Spleen (tissue), 11 donors: ENCODE measurements at regions not wholly inside any gene's neighbourhood (a gene's known extent, or its start where the extent isn't known, plus 50 kb on each side); places are given as distances from the start of the nearest gene placed in this dataset.

Experiments used
- DNase-seq: peaks from one replicate; pipeline ENCODE4 v3.0.0-alpha.2; 2020
- H3K27ac ChIP-seq, 8 donors: fragments of 200-600 bp; sonication (generic) in 7 of 8; 1 replicate in 4 of 8; 2 replicates in 4 of 8; pipeline versions ENCODE4 v1.5.0 to v1.8.0; 2016 to 2021; ENCODE audit warnings: inconsistent platforms in 4 of 8, mild to moderate bottlenecking in 4 of 8, moderate library complexity in 1 of 8
- H3K27me3 ChIP-seq, 7 donors: fragments of 200-600 bp; sonication (generic) in 6 of 7; replicated peaks in 1 of 7; 1 replicate in 4 of 7; 2 replicates in 3 of 7; pipeline versions ENCODE4 v1.5.0 to v1.8.0; 2016 to 2021; ENCODE audit warnings: inconsistent platforms in 3 of 7, mild to moderate bottlenecking in 1 of 7
- H3K36me3 ChIP-seq, 6 donors: fragments of 200-600 bp; sonication (generic) in 5 of 6; 1 replicate in 4 of 6; 2 replicates in 2 of 6; pipeline versions ENCODE4 v1.5.0 to v1.8.0; 2016 to 2021; ENCODE audit warnings: inconsistent platforms in 2 of 6
- H3K4me1 ChIP-seq, 6 donors: fragments of 200-600 bp; sonication (generic) in 5 of 6; 1 replicate in 3 of 6; 2 replicates in 3 of 6; pipeline versions ENCODE4 v1.5.0 to v1.8.0; 2016 to 2021; ENCODE audit warnings: inconsistent platforms in 3 of 6
- H3K4me3 ChIP-seq, 8 donors: fragments of 200-600 bp; sonication (generic) in 7 of 8; 1 replicate in 4 of 8; 2 replicates in 4 of 8; pipeline versions ENCODE4 v1.5.0 to v1.8.0; 2016 to 2021; ENCODE audit warnings: inconsistent platforms in 4 of 8, mild to moderate bottlenecking in 4 of 8, moderate library complexity in 2 of 8
- H3K9me3 ChIP-seq, 8 donors: fragments of 200-600 bp; sonication (generic) in 7 of 8; 1 replicate in 4 of 8; 2 replicates in 4 of 8; pipeline versions ENCODE4 v1.5.0 to v1.8.0; 2016 to 2021; ENCODE audit warnings: inconsistent platforms in 4 of 8
- CTCF ChIP-seq, 11 experiments: fragments of 200-600 bp in 7 of 11; fragments of 450-650 bp in 4 of 11; sonication (generic) in 4 of 11; IDR thresholded peaks in 8 of 11; conservative IDR thresholded peaks in 3 of 11; 1 replicate in 7 of 11; 2 replicates in 4 of 11; pipeline versions ENCODE4 v1.4.0 to v1.8.0; 2016 to 2021; ENCODE audit warnings: antibody characterized with exemption in 11 of 11, inconsistent platforms in 4 of 11, mild to moderate bottlenecking in 1 of 11
- POLR2A ChIP-seq, 3 donors: fragments of 450-650 bp; IDR thresholded peaks; one replicate each; pipeline ENCODE4 v1.5.1; 2017; ENCODE audit warnings: antibody characterized with exemption in 3 of 3, mild to moderate bottlenecking in 1 of 3
- POLR2AphosphoS5 ChIP-seq, 3 donors: sonication (generic); formaldehyde crosslinking; IDR thresholded peaks; one replicate each; pipeline ENCODE4 v1.5.1; 2017; ENCODE audit warnings: antibody characterized with exemption in 3 of 3
- WGBS, 5 donors: extraction: QIAGEN DNeasy Blood & Tissue Kit in 3 of 5; methylation state at CpG; one replicate each; pipeline versions ENCODE4 v1.1.5 to v1.1.7; 2013 to 2018; 5-methylcytosine and 5-hydroxymethylcytosine counted together
- intact Hi-C: fragments of 100-400 bp; cut with DNase I; formaldehyde crosslinking; loops from one replicate; pipeline ENCODE4 v1.15.0; 2023; ENCODE audit warnings: low total_unique reads
- donor health status: healthy with polysubstance abuse.
- donor health status: DM: no; HTN: no; CAD: no; lungs with moderate emphysema.
- donor health status: DM: no; HTN: no; CAD: no.
- donor health status: Bipolar disorder and iron deficiency.
- donor health status: healthy.
- donor health status: DM: no; HTN: no; CAD: no.
- donor health status: DM: yes; HTN: yes; CAD: no.

DNA sequence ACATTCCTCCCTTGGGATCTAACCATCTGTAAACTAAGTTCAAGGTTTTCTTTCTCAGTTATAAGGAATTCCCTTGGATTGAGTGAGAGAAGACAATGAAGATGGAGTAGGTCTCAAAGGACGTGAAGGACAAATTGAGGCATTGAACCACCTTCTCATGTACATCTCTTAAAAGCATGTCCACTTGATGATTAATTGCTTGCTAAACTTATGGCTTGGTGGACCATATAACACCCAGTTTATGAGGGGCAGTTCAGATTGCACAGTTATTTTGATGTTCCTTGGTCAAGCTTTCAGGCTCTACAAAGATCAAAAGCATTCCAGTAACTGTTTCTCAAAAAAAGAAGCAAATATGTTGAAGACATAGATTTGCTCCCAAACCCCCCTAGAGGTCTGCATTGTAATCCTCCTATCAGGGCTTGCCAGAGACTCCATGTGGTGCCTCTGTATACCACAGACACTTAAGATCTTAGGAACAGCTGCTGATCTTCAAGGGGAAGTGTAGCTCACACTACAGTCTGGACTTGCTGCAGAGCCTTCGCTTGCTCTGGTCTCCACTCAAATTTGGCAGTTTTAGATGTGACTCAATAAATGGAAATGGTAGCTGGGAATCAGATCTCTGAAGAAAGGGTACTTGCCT is 56.9 kb upstream of the ALDH1A1 start:
- DNase-seq: no peak
- 63 to 76% (median 69%) methylated on average over 2 of the region's 2 CpGs for WGBS, 5 donors
- H3K4me3 ChIP-seq: no peak overlapping the region
- no peaks in the 10 kb centered on the region for H3K9me3 ChIP-seq
- peaks cover 0 to 7% (median 0%) of the 10 kb centered on the region in 7 donors for H3K27me3 ChIP-seq
- TF ChIP-seq POLR2A (IDR thresholded peaks at IDR 0.05) (no peak), POLR2AphosphoS5 (IDR thresholded peaks at IDR 0.05) (no peak), CTCF (IDR thresholded peaks at IDR 0.05 in 8 of 11, conservative IDR thresholded peaks at IDR 0.05 in 3 of 11) (no peak)
- no peaks in the 10 kb centered on the region for H3K36me3 ChIP-seq
- H3K27ac ChIP-seq: no peak overlapping the region
- intact Hi-C loops: no loop called here
- no peaks in the 10 kb centered on the region for H3K4me1 ChIP-seq

- Histone ChIP-seq H3K27me3 (peaks cover 0 to 7% (median 0%) of the 10 kb centered on the region in 7 donors), H3K36me3 (no peaks in the 10 kb centered on the region), H3K4me3 (no peak overlapping the region), H3K27ac (no peak overlapping the region), H3K9me3 (no peaks in the 10 kb centered on the region), H3K4me1 (no peaks in the 10 kb centered on the region)
- WGBS, 5 donors: 35 to 45% (median 39%) methylated on average over 3 of the region's 3 CpGs
- DNase-seq: no peak
- intact Hi-C loops: no loop called here
- TF ChIP-seq CTCF (IDR thresholded peaks at IDR 0.05 in 8 of 11, conservative IDR thresholded peaks at IDR 0.05 in 3 of 11): no peak
- no peak for TF ChIP-seq POLR2A (IDR thresholded peaks at IDR 0.05)
- TF ChIP-seq POLR2AphosphoS5 (IDR thresholded peaks at IDR 0.05): no peak
Measured at GRCh38 chr9:73007966-73008672, 55.3 kb upstream of the ALDH1A1 start.

DNA sequence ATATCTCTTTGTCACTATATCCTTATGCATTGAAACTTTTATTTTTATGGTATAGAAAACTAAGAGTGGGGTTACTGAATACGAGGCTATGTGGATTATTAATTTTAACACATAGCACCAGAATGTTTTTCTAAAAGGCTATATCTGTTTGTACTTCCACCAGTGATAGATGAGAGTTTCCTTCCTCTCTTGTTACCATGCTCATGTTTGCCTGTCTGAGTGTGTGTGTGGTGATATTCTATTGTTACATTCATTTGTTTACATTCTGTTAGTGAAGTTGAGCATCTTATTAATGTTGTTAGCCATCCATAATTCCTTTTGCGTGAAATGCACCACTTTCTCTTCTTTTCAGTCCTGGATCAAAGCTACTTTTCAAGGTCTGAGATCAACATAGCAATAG is 54.1 kb upstream of the ALDH1A1 start:
- WGBS, 5 donors: 55 to 67% (median 59%) methylated on average over 2 of the region's 2 CpGs
- TF ChIP-seq CTCF (IDR thresholded peaks at IDR 0.05 in 8 of 11, conservative IDR thresholded peaks at IDR 0.05 in 3 of 11): no peak
- Histone ChIP-seq H3K4me3 (no peak overlapping the region), H3K4me1 (no peaks in the 10 kb centered on the region), H3K27me3 (peaks cover 0 to 7% (median 0%) of the 10 kb centered on the region in 7 donors), H3K9me3 (no peaks in the 10 kb centered on the region), H3K36me3 (no peaks in the 10 kb centered on the region), H3K27ac (no peak overlapping the region)
- DNase-seq: no peak
- intact Hi-C loops: no loop called here
